Trophoblast cell (in vitro differentiated cells and primary cell): ENCODE measurements at regions not wholly inside any gene's neighbourhood (a gene's known extent, or its start where the extent isn't known, plus 50 kb on each side); places are given as distances from the start of the nearest gene placed in this dataset.
A peak's percentile ranks its signal among the peaks of the same experiment; 100 is the strongest.

ENCODE experiments used
- DNase-seq, 2 donors: peaks; one replicate each; pipeline ENCODE4 v3.0.0-alpha.2; 2016
- H2AFZ ChIP-seq: 2 replicates; pipeline ENCODE4 v1.6.1; 2013; ENCODE audit warnings: low read length, moderate library complexity, mild to moderate bottlenecking; ENCODE audit not compliant: insufficient read depth, poor library complexity
- H2AK5ac ChIP-seq: 2 replicates; pipeline ENCODE4 v1.6.1; 2013; ENCODE audit warnings: mild to moderate bottlenecking, low read length
- H2BK120ac ChIP-seq: 2 replicates; pipeline ENCODE4 v1.6.1; 2013; ENCODE audit warnings: low read length, mild to moderate bottlenecking, moderate library complexity; ENCODE audit not compliant: insufficient read depth, poor library complexity
- H2BK12ac ChIP-seq: 2 replicates; pipeline ENCODE4 v1.6.1; 2013; ENCODE audit warnings: mild to moderate bottlenecking, low read length, moderate library complexity
- H2BK5ac ChIP-seq: 2 replicates; pipeline ENCODE4 v1.6.1; 2013; ENCODE audit warnings: low read length, low read depth, moderate library complexity, mild to moderate bottlenecking; ENCODE audit not compliant: poor library complexity
- H3K14ac ChIP-seq: 2 replicates; pipeline ENCODE4 v1.6.1; 2013; ENCODE audit warnings: mild to moderate bottlenecking, low read length
- H3K18ac ChIP-seq: 2 replicates; pipeline ENCODE4 v1.6.1; 2013; ENCODE audit warnings: mild to moderate bottlenecking, low read length
- H3K23ac ChIP-seq: 2 replicates; pipeline ENCODE4 v1.6.1; 2013; ENCODE audit warnings: low read length
- H3K27ac ChIP-seq: 2 replicates; pipeline ENCODE4 v1.5.1; 2013; ENCODE audit warnings: low read depth, mild to moderate bottlenecking, inconsistent platforms, low read length, moderate library complexity
- H3K27me3 ChIP-seq: 2 replicates; pipeline ENCODE4 v1.6.1; 2013; ENCODE audit warnings: inconsistent platforms, mild to moderate bottlenecking, low read length, moderate library complexity; ENCODE audit not compliant: insufficient read depth
- H3K36me3 ChIP-seq, 2 experiments: 1 replicate in 1 of 2; 2 replicates in 1 of 2; pipeline ENCODE4 v1.6.1; 2013; ENCODE audit warnings: low read length in 2 of 2, mild to moderate bottlenecking in 2 of 2, moderate library complexity in 1 of 2; ENCODE audit not compliant: insufficient read depth in 2 of 2, control insufficient read depth in 1 of 2
- H3K4ac ChIP-seq: 2 replicates; pipeline ENCODE4 v1.6.1; 2013; ENCODE audit warnings: low read depth, mild to moderate bottlenecking, low read length, moderate library complexity
- H3K4me1 ChIP-seq, 2 experiments: 1 replicate in 1 of 2; 2 replicates in 1 of 2; pipeline ENCODE4 v1.6.1; 2013; ENCODE audit warnings: low read length in 2 of 2, mild to moderate bottlenecking in 2 of 2, moderate library complexity in 1 of 2; ENCODE audit not compliant: insufficient read depth in 2 of 2, control insufficient read depth in 1 of 2
- H3K4me2 ChIP-seq: 2 replicates; pipeline ENCODE4 v1.6.1; 2013; ENCODE audit warnings: inconsistent platforms, mild to moderate bottlenecking, low read length, moderate library complexity
- H3K4me3 ChIP-seq: 2 replicates; pipeline ENCODE4 v1.5.1; 2013; ENCODE audit warnings: mild to moderate bottlenecking, low read depth, low read length, inconsistent platforms
- H3K79me1 ChIP-seq: one replicate; pipeline ENCODE4 v1.6.1; 2013; ENCODE audit warnings: low read length
- H3K79me2 ChIP-seq: 2 replicates; pipeline ENCODE4 v1.6.1; 2013; ENCODE audit warnings: low read length, mild to moderate bottlenecking; ENCODE audit not compliant: control insufficient read depth, insufficient read depth, poor library complexity
- H3K9ac ChIP-seq: 2 replicates; pipeline ENCODE4 v1.6.1; 2013; ENCODE audit warnings: mild to moderate bottlenecking, low read length
- H3K9me3 ChIP-seq: 2 replicates; pipeline ENCODE4 v1.6.1; 2013; ENCODE audit warnings: low read depth, mild to moderate bottlenecking, control low read depth, inconsistent platforms, low read length; ENCODE audit not compliant: insufficient read depth
- H4K12ac ChIP-seq: 2 replicates; pipeline ENCODE4 v1.6.1; 2013; ENCODE audit warnings: low read depth, mild to moderate bottlenecking, low read length, moderate library complexity
- H4K8ac ChIP-seq: 2 replicates; pipeline ENCODE4 v1.6.1; 2013; ENCODE audit warnings: low read depth, mild to moderate bottlenecking, low read length, moderate library complexity
- H4K91ac ChIP-seq: one replicate; pipeline ENCODE4 v1.6.1; 2013; ENCODE audit warnings: low read depth, mild to moderate bottlenecking, low read length, moderate library complexity
- WGBS: extraction: QIAGEN DNeasy Blood & Tissue Kit; methylation state at CpG from one replicate; pipeline ENCODE4 v1.1.7; 2013; ENCODE audit warnings: missing lambda C conversion rate; ENCODE audit not compliant: insufficient read length, insufficient coverage; ENCODE audit errors: extremely low coverage; 5-methylcytosine and 5-hydroxymethylcytosine counted together

DNA sequence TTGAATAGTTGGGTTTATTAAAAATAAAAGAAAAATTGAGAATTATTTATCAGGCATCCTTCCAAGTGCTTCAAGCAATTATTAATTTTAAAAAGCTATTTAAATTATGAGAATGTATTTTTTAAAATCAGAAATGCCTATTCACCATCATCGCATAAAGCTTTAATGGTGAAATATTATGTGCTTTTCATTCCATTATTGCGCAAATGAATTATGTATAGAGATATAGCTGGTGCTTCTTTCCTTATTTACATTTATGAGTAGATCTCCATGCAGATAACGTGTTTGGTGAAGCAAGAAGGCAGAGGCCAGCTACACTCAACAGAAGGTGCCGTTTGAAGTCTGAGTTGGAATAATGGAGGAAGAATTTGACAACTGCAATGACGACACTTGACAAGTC is 549.1 kb upstream of the DPP6 start:
- no peaks in the 10 kb centered on the region for H3K9me3 ChIP-seq
- no peak overlapping the region for H2AK5ac ChIP-seq
- H4K91ac ChIP-seq, result no peak overlapping the region
- no peaks in the 10 kb centered on the region for H3K27me3 ChIP-seq
- no peaks in the 10 kb centered on the region for H3K36me3 ChIP-seq
- no peak overlapping the region for H3K18ac ChIP-seq
- H2BK12ac ChIP-seq, result no peak overlapping the region
- no peak overlapping the region for H3K14ac ChIP-seq
- no peak overlapping the region for H3K27ac ChIP-seq
- no peak overlapping the region for H3K23ac ChIP-seq
- no peaks in the 10 kb centered on the region for H3K79me1 ChIP-seq
- H2BK5ac ChIP-seq, result no peak overlapping the region
- peak in 1 of 2 donors; percentile 33 for DNase-seq
- no peak overlapping the region for H3K4ac ChIP-seq
- no peak overlapping the region for H3K9ac ChIP-seq
- H3K4me1 ChIP-seq, result no peaks in the 10 kb centered on the region
- H3K4me2 ChIP-seq, result no peak overlapping the region
- no peak overlapping the region for H3K4me3 ChIP-seq
- no peak overlapping the region for H2AFZ ChIP-seq
- H4K12ac ChIP-seq, result no peak overlapping the region
- H3K79me2 ChIP-seq, result no peaks in the 10 kb centered on the region
- no CpG with 5 or more reads among the region's 5 CpGs for WGBS
- H2BK120ac ChIP-seq, result no peak overlapping the region
- H4K8ac ChIP-seq, result no peak overlapping the region

DNA sequence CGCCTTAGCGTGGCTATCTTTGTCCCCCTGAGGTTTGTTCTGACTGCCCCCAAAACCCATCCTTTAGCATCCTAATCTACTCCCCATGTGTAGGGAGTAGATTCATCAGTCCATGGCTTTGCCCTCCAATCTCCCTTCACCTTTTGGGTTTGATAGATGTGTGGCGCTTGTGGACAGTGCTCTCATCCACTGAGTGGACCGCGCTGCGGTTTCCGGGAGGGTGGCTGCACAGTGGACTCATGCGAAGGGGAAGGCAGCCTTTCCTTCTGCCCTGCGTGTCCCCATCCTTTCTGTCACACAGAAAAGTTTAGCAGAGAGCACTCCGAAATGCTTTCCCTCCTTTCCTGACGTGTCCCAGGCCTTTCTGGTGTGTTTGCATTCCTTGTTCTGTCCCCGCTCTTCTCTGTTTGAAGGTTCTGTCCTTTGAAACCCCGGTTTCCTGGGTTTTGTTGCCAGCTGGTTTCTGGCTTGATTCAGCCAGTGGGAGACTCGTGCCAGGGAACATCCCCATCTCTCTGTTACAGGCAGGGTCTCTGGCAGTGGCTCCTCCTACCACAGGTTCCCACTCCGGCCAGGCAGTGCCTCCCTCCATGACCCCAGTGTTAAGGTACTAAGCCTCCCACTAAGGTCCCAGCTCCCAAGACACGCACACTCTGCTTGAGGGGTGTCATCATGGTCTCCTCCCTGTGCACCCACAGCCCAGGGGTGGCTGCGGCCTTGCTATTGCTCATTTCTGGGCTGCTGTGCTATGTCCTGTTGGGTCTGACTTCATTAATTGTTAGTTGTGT is 547.7 kb upstream of the DPP6 start:
- H3K9ac ChIP-seq, result no peak overlapping the region

GRCh38 chr7:153507885-153508284 is 544.3 kb upstream of the DPP6 start:
- Histone ChIP-seq H3K9ac (no peak overlapping the region), H3K27ac (no peak overlapping the region), H4K8ac (no peak overlapping the region), H3K79me2 (no peaks in the 10 kb centered on the region), H3K4me2 (no peak overlapping the region), H4K12ac (no peak overlapping the region), H2AFZ (no peak overlapping the region), H3K18ac (no peak overlapping the region), H2BK120ac (no peak overlapping the region), H2BK5ac (no peak overlapping the region), H3K4me3 (no peak overlapping the region), H3K4ac (no peak overlapping the region), H3K79me1 (no peaks in the 10 kb centered on the region), H2AK5ac (no peak overlapping the region), H2BK12ac (no peak overlapping the region), H4K91ac (no peak overlapping the region), H3K4me1 (no peaks in the 10 kb centered on the region), H3K23ac (no peak overlapping the region), H3K27me3 (no peaks in the 10 kb centered on the region), H3K14ac (no peak overlapping the region), H3K9me3 (no peaks in the 10 kb centered on the region), H3K36me3 (no peaks in the 10 kb centered on the region)
- no peak for DNase-seq
- WGBS, result no CpG with 5 or more reads among the region's 4 CpGs

More for the DNA sequence above, 547.7 kb upstream of the DPP6 start:
- Histone ChIP-seq H4K91ac (no peak overlapping the region), H3K14ac (no peak overlapping the region), H3K18ac (no peak overlapping the region), H3K4ac (no peak overlapping the region), H3K36me3 (no peaks in the 10 kb centered on the region), H3K4me1 (no peaks in the 10 kb centered on the region), H2BK120ac (no peak overlapping the region), H3K9me3 (no peaks in the 10 kb centered on the region), H4K12ac (no peak overlapping the region), H2AK5ac (no peak overlapping the region), H2AFZ (no peak overlapping the region), H3K27me3 (no peaks in the 10 kb centered on the region), H2BK5ac (no peak overlapping the region), H2BK12ac (no peak overlapping the region), H4K8ac (no peak overlapping the region), H3K4me3 (no peak overlapping the region), H3K4me2 (no peak overlapping the region), H3K23ac (no peak overlapping the region), H3K79me2 (no peaks in the 10 kb centered on the region), H3K79me1 (no peaks in the 10 kb centered on the region), H3K27ac (no peak overlapping the region)
- DNase-seq, result no peak
- no CpG with 5 or more reads among the region's 17 CpGs for WGBS

GRCh38 chr7:153509768-153510167 is 542.4 kb upstream of the DPP6 start:
- Histone ChIP-seq H3K23ac (no peak overlapping the region), H3K4me3 (no peak overlapping the region), H3K9me3 (no peaks in the 10 kb centered on the region), H4K8ac (no peak overlapping the region), H4K91ac (no peak overlapping the region), H3K27ac (no peak overlapping the region), H3K79me2 (no peaks in the 10 kb centered on the region), H2BK120ac (no peak overlapping the region), H3K79me1 (no peaks in the 10 kb centered on the region), H3K14ac (no peak overlapping the region), H2AFZ (no peak overlapping the region), H4K12ac (no peak overlapping the region), H2BK5ac (no peak overlapping the region), H3K4ac (no peak overlapping the region), H3K27me3 (no peaks in the 10 kb centered on the region), H3K18ac (no peak overlapping the region), H2AK5ac (no peak overlapping the region), H3K4me2 (no peak overlapping the region), H3K4me1 (no peaks in the 10 kb centered on the region), H3K9ac (no peak overlapping the region), H3K36me3 (no peaks in the 10 kb centered on the region), H2BK12ac (no peak overlapping the region)
- DNase-seq, result peak in 1 of 2 donors; percentile 4
- WGBS, result no CpG with 5 or more reads among the region's 3 CpGs
